H1 (cell line): ENCODE measurements at regions not wholly inside any gene's neighbourhood (a gene's known extent, or its start where the extent isn't known, plus 50 kb on each side); places are given as distances from the start of the nearest gene placed in this dataset.

ENCODE experiments used
- BCL11A ChIP-seq, 2 experiments: IDR thresholded peaks; one replicate each; pipeline ENCODE4 v1.6.1; 2011; ENCODE audit warnings: low read depth in 2 of 2, low read length in 2 of 2, mild to moderate bottlenecking in 2 of 2
- CBX8 ChIP-seq: fragments of 300-800, 300-1000 bp; sonication (generic); IDR thresholded peaks from 2 replicates; pipeline ENCODE4 v1.7.1; 2016; ENCODE audit warnings: low read depth, low read length, borderline replicate concordance
- CHD2 ChIP-seq: IDR thresholded peaks from 2 replicates; pipeline ENCODE4 v1.6.1; 2012; ENCODE audit warnings: low read length, improper control_type of control experiment
- NRF1 ChIP-seq: IDR thresholded peaks from 2 replicates; pipeline ENCODE4 v1.6.1; 2011; ENCODE audit warnings: mild to moderate bottlenecking, low read depth, low read length, improper control_type of control experiment
- POLR2AphosphoS5 ChIP-seq: IDR thresholded peaks from 2 replicates; pipeline ENCODE4 v1.6.1; 2011; ENCODE audit warnings: low read depth, low read length
- SP4 ChIP-seq: IDR thresholded peaks from 2 replicates; pipeline ENCODE4 v1.6.1; 2012; ENCODE audit warnings: low read length, inconsistent platforms
- SRF ChIP-seq: IDR thresholded peaks from 2 replicates; pipeline ENCODE4 v1.6.1; 2011; ENCODE audit warnings: mild to moderate bottlenecking, low read depth, low read length, moderate library complexity

DNA sequence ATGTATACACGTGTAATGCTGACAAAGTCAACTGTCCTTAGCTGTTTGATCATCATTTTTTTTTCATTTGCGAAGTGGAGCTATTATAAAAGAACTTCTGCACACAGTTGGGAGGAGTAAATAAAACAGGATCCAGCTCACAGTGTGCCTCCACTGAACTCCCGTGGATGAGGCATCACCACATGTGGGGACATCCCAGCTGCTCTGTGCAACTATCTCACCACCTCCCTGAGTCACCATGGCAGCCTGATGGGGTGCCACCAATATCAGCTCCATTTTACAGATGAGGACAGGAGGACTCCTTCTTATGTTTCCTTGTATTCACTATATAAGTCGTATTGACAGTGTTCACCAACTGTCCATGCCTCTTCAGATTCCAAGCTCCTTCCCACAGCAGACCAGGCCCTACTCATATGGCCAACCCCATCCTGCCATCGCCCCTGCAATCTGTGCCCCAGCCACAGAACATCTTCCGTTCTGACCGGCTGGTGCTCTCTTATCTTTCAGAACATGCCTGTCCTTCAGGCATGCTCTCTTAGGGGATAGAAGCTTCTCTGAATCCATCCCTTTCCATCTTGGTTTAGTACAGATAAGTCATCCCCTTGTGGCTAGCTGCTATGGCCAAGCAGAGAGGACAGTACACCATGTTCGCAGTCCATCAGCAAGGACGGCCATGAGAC, 288.1 kb downstream of the RNF144A start (continued):
- TF ChIP-seq NRF1: no peak
- TF ChIP-seq SRF: no peak
- TF ChIP-seq SP4: no peak
- no peak for TF ChIP-seq BCL11A (IDR thresholded peaks at IDR 0.05; ENCODE audit: low read depth in 2 of 2, low read length in 2 of 2)
- no peak for TF ChIP-seq CBX8
- no peak for TF ChIP-seq POLR2AphosphoS5
- TF ChIP-seq CHD2: no peak
- TF ChIP-seq, all 59 proteins: peak for 0
